ENCODE measurements at regions not wholly inside any gene's neighbourhood (a gene's known extent, or its start where the extent isn't known, plus 50 kb on each side); places are given as distances from the start of the nearest gene placed in this dataset.

DNA sequence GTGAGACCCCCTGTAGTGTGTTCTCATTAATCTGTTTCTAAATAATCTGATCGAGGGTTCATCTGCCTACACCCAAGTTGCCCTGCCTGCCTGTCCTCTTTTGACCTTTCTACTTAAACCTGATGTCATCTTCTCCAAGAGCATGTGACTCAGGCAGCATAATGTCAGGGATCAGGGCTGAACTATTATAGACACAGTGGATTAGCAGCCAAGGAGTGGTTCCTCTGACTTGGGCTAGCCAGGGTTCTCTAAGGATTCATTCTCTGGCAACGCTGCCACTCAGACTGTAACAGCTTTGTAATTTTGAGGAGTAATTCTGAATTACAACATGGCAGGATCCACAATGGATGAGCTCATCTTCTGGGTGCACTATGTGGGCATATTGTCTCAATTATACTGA lies 124.0 kb downstream of the MDH1 start:
- no peak for TF ChIP-seq POLR2A (IDR thresholded peaks at IDR 0.05)
- TF ChIP-seq, protein P1, sequence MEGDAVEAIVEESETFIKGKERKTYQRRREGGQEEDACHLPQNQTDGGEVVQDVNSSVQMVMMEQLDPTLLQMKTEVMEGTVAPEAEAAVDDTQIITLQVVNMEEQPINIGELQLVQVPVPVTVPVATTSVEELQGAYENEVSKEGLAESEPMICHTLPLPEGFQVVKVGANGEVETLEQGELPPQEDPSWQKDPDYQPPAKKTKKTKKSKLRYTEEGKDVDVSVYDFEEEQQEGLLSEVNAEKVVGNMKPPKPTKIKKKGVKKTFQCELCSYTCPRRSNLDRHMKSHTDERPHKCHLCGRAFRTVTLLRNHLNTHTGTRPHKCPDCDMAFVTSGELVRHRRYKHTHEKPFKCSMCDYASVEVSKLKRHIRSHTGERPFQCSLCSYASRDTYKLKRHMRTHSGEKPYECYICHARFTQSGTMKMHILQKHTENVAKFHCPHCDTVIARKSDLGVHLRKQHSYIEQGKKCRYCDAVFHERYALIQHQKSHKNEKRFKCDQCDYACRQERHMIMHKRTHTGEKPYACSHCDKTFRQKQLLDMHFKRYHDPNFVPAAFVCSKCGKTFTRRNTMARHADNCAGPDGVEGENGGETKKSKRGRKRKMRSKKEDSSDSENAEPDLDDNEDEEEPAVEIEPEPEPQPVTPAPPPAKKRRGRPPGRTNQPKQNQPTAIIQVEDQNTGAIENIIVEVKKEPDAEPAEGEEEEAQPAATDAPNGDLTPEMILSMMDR (IDR thresholded peaks at IDR 0.05), result no peak
